RPMI7951 (cell line): ENCODE measurements at regions not wholly inside any gene's neighbourhood (a gene's known extent, or its start where the extent isn't known, plus 50 kb on each side); places are given as distances from the start of the nearest gene placed in this dataset.

Experiments used
- DNase-seq: peaks from one replicate; pipeline ENCODE4 v3.0.0-alpha.2; 2012; ENCODE audit warnings: low read depth

DNA sequence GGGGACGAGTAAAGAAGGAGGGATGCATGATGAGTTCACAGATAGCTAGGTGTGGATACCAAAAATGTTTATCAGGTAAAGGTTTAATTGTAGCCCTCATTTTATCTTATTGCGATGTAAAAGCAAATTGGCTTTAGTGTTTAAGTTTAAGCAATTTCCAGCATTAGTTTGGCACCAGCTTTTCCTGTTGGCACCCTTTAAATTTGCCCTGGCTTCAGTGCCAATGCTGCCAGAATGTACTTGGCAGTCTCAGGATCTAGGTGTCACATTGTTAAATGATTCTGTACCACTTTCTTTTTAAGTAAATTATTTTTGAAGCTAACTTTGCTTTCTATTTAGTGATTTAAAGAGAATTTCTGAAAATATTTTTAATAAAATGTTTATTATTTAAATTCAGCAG is 681.8 kb downstream of the PCDH18 start:
- DNase-seq: no peak

DNA sequence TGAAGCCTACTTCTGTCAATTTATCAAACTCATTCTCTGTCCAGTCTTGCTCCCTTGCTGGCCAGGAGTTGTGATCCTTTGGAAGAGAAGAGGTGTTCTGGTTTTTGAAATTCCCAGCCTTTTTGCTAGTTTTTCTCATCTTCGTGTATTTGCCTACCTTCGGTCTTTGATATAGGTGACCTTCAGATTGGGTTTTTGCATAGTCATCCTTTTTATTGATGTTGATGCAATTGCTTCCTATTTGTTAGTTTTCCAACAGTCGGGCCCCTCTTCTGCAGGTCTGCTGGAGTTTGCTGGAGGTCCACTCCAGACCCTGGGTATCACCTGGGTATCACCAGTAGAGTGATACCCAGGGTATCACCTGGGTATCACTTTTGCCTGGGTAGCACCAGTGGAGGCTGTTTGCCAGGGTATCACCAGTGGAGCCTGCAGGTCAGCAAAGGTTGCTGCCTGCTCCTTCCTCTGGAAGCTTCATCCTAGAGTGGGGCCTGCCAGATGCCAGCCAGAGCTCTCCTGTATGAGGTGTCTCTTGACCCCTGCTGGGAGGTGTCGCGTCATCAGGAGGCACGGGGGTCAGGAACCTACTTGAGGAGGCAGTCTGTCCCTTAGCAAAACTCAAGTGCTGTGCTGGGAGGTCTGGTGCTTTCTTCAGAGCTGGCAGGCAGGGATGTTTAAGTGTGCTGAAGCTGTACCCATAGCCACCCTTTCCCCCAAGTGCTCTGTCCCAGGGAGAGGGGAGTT is 684.2 kb downstream of the PCDH18 start:
- DNase-seq: no peak

DNA sequence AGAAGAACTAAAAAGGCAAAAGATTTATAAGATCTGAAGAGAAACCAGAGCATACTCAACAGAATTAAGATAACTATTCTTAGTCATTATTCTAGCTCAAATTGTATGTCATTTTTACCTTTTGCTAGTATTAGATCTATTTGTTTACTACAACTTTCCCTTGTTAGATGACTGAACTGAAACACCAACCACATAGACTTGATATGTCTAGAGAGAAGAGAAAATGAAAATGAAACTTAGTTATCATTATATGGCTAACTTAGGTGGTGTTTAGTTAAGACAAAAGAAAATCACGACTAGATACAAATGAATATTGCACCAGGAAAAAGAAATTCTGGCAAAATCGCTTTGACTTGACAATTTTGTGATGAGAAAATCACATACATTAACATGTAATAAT is 690.8 kb downstream of the PCDH18 start:
- no peak for DNase-seq

DNA sequence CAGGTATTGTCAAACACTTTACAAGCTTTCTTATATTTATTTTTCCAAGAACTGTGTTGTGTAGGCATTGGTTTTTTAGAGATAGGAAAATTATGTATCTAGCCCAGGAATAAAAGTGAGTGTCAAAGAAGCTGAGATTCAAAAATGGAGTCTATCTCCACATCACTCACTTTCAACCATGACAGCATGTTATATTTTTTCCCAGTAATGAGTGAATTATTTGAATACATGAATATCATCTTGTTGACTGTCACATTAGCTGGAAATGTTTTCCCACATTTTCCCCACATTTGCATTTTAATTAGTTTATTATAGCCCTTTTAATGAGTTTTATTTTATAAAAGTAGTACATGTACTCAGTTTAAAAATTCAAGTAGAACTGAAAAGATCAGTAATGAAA is 693.7 kb downstream of the PCDH18 start:
- no peak for DNase-seq

DNA sequence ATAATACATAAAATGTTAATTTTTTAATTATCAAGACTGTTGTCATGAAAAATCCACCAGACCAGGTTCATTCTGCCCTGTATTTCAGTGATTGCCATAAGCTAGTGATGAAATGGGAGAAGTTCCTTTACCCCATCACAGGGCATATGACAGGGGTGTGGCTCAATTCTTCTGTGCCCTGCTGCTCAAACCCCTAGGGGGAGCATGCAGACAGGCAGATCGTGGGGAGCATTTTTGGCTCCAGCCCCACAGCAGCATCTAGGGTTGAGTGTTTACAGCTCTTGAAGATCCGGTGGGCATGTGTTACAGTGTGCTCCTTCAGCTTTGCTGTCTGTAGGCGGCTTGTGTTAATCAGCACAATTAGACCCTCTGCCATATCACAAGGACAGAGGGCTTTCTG is 700.7 kb downstream of the PCDH18 start:
- DNase-seq: no peak

DNA sequence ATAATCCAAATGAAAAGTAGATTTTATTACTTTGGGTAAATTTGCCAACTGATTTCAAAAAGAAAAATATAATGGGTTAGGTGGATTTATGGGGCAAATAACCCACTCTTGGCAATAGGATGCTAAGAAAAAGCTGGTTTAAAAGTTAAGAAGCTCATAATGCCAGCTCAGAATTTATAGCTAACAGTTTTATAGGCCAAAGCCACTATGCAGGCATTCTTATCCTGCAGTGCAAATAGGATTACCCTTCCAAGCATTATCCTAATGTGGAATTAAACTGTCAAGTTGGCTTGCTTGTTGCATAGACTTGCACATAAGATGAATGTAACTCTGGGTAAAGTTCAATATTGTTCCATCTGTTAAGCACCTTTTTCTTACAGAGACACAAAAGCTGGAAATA is 703.0 kb downstream of the PCDH18 start:
- DNase-seq: no peak

DNA sequence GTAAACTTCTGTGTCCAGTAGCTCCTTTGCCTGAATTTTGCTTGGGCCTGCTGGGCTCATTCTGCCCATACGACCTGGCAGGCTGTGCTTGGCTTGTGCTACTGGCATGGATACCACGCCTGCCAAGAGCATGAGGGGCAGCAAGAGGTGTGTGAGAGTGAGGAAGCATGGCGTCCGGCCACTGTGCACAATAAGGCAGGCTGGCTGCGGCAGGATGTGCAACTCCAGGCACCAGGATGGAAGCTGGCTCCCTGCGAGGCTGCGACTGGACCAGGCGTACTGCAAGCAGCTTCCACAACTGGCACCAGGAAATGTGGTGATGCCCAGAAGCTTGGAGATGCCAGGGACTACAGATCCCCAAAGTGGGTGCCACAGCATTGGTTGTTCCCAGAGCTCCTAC is 709.3 kb downstream of the PCDH18 start:
- DNase-seq: no peak

DNA sequence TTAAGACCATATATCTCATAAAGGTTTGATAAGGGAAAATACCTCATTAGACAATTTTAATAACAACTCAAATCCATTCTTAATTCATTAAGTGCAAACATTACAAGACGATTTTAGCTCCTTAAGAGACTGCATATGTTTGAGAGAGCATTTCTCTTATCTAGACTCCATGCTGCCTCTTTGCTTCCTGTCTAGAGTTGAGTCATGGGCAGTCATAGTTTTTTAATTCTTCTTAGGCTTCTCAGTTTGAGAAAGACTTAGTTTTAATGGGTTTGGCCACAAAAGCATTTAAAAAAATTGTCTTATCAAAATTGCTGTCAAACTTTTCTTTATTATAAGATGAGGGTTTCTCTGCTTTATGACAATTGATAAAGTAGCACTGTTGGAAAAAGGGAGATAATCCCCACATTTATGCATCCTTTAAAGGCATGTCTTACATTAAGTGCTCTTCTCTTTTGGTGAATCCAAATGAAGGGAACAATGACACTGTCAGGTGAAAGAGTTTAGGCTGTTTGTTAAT is 713.4 kb downstream of the PCDH18 start:
- DNase-seq: no peak

DNA sequence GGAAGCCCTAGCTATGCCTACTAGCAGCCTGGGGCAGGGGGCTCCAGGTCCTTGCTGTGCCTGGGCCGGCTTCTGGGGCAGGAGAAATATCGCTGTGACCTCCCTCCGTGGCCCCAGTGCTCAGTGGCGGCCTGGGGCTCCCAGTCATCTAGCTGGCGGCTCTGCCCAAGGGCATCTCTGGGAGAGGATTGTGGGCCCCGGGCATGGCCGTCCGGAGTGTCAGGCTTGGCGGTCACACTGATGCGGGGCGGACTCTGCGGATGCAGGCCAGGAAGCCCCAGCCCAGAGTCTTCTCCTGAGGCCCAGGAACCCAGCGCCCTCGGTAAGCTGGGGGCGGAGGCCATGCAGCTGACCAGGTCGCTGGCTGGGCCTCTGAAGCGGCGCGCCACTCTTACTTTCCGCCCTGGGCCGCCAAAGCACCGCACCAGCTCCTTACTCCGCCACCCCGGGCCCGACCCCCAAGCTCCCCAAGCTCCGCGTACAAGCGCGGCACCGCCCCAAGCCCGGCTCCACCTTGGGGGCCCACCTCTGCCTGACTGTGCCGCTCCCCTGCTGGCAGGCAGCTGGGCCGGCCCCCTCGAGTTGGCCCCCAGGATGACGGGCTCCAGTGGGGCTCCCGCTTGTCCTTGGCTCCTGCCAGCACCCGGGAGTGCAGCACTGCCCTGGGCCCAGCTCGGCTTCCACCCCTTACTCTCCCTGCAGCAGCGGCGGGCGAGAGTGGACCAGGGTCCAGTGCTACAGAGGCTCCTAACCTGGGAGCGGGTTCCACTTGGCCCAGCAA is 720.0 kb downstream of the PCDH18 start:
- no peak for DNase-seq

DNA sequence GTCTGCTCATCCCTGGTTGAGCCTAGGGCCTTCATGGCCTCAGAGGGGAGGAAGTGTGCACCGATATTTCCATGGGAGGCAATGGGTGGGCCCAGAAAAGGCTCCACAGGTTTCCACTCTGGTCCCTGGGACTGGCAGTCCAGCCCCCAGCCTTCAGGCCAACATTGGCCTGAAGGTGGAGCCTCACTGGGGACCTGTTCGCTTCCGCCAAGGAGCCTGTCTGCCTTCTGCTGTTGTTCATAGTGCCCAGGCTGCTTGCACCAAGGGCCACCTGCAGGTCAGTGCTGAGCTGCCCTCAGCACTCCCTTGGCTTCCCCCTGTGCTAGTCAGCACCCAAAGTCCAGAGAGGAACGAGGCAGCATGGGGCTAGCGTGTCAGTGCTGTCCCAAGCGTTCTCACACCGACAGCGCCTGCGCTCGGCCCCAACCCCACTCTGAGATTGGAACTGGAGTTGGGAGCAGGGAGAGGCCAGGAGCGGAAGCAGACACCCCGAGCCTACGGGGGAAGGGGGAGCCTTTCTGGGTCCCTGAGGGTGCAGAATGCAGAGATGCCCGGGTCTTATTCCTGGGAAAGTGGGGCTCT is 720.7 kb downstream of the PCDH18 start:
- DNase-seq: no peak

DNA sequence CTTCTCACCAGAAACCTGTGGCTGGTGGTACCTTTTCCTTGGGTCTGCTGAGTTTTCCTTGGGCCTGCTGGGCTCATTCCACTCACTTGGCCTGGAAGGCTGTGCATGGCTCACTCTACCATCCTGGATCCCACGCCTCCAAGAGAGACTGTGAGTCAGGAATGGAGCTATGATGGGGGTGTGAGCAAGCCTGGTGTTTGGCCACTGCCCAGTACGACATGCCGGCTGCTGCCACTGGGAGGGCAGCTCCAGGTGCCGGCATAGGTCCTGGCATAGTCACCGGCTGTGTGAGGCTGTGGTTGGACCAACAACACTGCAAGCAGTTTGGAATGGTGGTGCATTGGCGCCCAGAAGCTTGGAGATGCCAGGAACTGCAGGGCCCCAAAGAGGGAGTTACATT is 721.7 kb downstream of the PCDH18 start:
- DNase-seq: no peak

DNA sequence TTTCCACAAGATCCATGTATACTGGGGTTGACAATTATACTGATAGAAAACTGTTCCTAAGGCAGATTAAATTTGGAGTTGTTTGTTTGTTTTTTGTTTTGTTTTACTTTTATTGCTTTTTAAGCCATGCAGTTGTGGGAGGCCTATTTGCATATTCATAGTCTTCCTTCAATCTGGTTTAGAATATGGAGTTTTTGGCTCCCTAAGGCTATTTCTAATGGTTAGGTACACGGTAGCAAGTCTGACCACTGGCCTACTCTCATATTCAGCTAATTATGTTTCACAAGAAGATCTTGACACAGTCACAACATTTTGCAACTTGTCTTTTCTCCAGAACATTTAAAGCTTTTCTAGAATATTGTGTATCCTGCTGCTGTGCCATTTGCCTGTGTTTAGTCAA is 725.5 kb downstream of the PCDH18 start:
- DNase-seq: no peak

DNA sequence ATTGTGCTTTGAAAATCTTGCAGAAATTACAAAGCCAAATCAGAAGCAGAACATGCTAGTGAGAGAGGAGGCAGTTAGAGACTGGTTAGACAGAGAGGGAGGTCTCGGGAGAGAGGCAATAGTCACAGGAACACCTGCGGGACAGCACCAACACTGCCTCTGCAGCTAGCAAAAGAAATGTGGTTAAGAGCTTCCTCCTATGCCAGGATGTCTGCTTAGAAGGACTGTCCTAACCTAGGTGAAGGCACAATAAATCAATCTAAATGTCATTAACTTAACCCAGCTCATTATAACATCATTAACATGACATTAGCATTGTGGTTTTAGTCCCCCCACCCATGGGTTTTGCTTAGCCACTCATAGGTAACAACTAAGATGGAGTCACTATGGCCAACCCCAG is 726.7 kb downstream of the PCDH18 start:
- no peak for DNase-seq

DNA sequence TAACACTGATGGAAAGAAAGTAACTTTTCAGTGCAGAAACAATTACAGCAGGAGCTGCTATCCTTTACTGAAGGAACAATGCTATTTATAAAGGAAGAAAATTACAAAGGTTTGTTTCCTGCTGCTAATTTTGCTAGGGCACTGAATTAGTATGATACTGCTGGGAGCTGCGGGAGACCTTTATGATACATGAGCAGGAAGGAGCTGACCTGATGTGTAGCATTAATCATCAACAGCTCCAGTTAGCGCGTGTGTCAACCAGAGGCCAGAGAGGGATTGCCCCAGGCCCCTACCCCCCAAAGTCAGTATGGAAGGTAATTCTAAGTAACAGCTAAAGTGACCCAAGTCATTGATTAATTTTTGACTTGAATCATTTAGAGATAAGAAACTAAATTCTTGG is 728.9 kb downstream of the PCDH18 start:
- no peak for DNase-seq

DNA sequence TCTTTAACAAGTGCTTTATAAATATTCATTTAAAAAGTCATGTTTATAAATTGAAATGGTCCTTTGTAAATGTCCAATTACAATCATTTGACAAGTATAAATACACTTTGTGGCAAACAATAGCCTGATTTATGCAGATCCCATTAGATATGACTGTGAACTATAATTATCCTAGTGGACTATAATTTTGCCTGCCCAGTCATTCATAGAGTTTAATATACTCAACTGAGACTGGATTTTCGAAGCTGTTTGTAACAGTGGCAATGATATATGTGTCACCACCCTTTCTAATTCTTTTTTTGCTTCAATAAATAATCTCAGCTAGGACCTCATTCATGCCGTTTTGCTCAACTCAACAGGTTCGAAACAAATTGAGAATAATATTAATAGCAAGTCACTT is 732.0 kb downstream of the PCDH18 start:
- DNase-seq: no peak

DNA sequence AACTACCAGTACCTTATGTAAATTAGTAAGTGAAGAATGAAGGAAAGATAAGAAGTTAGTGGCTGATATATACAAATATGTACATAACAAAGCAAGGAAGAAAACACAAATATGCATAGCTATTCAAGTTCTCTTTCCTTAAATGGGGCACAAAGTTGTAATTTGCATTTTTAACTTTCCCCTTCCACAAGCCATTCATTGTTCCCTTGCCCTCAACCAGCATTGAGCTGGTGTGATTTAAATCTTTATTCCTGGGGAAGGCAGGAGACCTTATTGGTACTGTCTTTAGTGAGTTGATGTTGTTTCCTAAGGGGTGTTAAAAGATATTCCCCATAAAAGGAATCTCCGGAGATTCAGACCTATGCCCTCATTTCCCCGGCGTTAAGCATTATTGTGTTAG is 735.3 kb downstream of the PCDH18 start:
- no peak for DNase-seq

DNA sequence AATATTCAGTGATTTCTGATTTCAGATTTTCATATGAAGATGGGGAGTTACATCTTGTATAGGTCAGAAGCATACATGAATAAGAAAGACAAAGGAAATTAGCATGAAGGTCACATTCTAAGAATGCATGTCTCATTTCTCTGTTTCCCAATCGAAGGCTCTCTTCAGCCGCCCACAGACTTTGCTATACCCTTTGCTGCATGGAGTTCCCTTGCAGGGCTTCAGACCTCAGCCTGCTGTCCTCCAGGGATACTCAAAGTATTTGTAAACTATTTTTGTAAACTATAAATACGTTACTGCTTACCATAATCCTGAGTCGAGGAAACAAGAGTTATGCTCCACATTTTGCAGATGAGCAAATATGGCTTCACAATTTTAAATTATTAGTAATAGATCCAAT is 738.4 kb downstream of the PCDH18 start:
- no peak for DNase-seq

DNA sequence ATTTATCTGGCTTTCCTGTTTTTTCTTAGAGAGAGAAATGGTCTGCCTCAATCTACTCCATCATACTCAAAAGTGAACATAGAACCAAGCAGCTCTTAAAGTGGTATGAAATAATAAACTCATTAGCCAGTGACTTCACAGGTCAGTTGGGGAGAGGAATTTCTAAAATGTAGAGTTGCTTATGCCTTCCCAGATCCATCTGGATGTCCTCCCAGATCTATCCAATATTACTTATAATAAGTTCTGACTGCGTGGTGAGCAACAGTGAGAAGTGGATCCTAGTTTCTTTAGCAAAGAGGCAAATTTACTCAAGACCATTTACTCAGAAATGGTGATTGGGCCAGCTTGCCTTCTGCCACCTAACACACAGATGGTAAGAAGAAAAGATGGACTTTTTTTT is 748.0 kb downstream of the PCDH18 start:
- no peak for DNase-seq

DNA sequence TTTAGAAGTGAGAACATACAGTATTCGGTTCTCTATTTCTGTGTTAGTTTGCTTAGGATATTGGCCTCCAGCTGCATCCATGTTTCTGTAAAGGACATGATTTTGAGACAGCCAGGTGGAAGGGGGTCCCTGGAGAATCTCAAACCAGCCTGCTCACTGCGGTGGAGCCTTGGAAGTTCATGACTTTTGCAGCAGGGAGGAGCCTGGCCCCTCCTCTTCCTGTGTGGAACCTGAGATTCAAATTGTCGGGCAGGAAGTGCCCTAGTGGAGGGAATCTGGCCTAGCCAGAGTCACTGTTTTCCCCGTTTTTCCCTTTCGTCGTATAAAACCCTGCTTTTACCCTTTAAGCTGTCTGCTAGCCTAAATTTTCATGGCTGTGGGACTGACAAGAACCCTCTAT is 762.6 kb downstream of the PCDH18 start:
- DNase-seq: no peak

DNA sequence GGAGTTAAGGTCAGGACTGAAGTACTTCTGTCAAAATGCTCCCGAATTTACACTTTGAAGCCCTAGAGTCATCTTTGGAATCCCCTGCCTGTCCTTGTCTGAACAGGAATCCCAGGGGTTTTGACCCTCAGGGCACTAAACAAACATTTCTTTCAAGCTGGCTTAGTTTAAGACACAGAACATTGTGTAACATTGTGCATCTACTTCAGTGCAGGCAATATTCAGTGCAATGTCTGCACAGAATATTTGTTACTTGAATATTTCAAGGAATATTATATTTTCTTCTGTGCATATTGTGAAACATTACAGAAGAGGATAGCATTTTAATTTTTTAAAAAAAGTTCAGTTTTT is 763.4 kb downstream of the PCDH18 start:
- no peak for DNase-seq

DNA sequence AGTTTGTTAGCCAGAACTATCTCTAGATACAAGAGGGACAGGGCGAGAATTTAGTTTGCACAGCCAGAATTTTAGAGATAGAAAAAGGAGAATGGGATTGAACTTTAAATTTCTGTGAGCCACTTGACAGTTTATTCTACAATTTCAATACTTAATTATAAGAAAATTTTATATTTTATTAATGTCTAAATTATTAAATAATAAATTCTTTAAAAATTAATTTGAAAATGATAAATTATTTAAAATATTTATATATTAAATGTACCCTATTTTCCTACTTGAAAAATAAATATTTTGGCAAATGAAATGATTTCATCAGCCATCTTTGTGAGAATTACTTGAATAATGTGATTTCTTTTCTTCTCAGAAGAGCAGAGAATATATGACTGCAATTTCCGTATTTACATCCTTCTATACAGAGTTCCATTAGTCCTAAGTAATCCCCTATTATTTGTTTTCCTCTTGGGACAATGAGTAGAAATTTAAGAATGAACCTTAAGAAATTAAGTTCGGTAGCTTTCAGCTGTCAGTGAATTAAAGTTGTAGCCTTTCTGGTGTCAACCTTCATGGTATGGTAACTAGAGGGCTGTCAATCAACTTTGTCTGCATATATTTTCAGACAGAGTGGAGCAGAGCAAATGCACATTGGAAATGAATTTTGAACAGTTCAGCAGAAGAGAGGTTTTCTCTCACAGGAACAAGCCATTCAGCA is 763.9 kb downstream of the PCDH18 start:
- DNase-seq: no peak

DNA sequence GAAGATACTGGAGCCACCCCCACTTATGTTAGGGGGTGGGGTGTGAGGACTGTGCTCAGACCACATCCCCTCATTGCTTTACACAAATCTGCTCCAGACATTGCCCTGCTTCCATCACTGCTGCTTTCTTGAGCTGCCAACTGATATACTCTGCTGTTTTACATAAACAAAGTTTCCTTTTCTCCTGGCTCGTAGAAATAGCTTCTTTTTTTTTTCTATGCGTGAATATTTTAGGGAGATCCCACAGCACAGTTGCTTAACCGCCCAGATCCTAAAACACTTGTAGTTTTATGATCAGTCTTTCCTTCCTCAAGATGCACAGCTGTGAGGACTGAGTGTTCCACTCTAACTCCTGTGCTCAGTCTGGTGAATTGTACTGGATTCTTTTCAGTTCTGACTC is 768.4 kb downstream of the PCDH18 start:
- DNase-seq: no peak

DNA sequence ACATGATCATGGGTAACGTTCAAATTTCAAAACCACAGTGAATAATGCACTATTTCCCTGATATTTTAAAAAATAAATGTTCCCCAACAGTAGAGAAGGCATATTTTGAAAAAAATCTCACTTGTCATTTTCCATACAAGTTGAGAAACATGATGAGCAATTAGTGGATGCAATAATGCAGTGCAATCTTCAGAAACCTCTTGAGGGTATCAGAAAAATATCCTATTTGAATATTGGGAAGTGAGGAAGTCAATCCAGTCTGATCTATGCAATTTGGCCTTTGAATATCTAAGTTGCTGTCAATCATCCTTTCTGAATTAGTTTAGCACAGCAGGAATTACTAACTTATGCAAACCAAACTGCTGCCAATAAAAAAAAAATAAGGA is 776.8 kb downstream of the PCDH18 start:
- no peak for DNase-seq
